Thoracic aorta (tissue), 2 donors: ENCODE measurements at regions not wholly inside any gene's neighbourhood (a gene's known extent, or its start where the extent isn't known, plus 50 kb on each side); places are given as distances from the start of the nearest gene placed in this dataset.

Experiments used
- ATAC-seq: fragments of 150-250 bp; one replicate; pipeline ENCODE4 v1.8.0; 2017; ENCODE audit warnings: low read depth; ENCODE audit not compliant: insufficient number of reproducible peaks, low FRiP score
- DNase-seq: peaks from one replicate; pipeline ENCODE4 v3.0.0-alpha.2; 2020; ENCODE audit warnings: low spot score
- H3K27ac ChIP-seq, 2 donors: fragments of 200-600 bp; sonication (generic); 1 replicate in 1 of 2; 2 replicates in 1 of 2; pipeline ENCODE4 v1.5.1; 2016; ENCODE audit warnings: mild to moderate bottlenecking in 2 of 2, moderate library complexity in 2 of 2
- H3K27me3 ChIP-seq: fragments of 200-600 bp; sonication (generic); replicated peaks from 2 replicates; pipeline ENCODE4 v1.6.0; 2016; ENCODE audit warnings: mild to moderate bottlenecking; ENCODE audit not compliant: insufficient read depth
- H3K36me3 ChIP-seq: fragments of 200-600 bp; sonication (generic); one replicate; pipeline ENCODE4 v1.5.1; 2016
- H3K4me1 ChIP-seq, 2 donors: fragments of 200-600 bp; sonication (generic); 1 replicate in 1 of 2; 2 replicates in 1 of 2; pipeline versions ENCODE4 v1.5.1 to v1.6.0; 2016; ENCODE audit warnings: low read depth in 2 of 2, mild to moderate bottlenecking in 1 of 2; ENCODE audit not compliant: control insufficient read depth in 1 of 2
- H3K4me3 ChIP-seq: fragments of 200-600 bp; sonication (generic); 2 replicates; pipeline ENCODE4 v1.5.1; 2016; ENCODE audit warnings: mild to moderate bottlenecking
- H3K9me3 ChIP-seq: fragments of 200-600 bp; sonication (generic); 2 replicates; pipeline ENCODE4 v1.5.1; 2016
- CTCF ChIP-seq: fragments of 200-600 bp; sonication (generic); IDR thresholded peaks from one replicate; pipeline ENCODE4 v1.5.1; 2019; ENCODE audit warnings: antibody characterized with exemption

GRCh38 chr12:34286934-34287333, 264.6 kb downstream of the ALG10 start:
- H3K27me3 ChIP-seq, result no peaks in the 10 kb centered on the region
- no peaks in the 10 kb centered on the region for H3K9me3 ChIP-seq
- no peaks in the 10 kb centered on the region for H3K36me3 ChIP-seq
- no peak overlapping the region for H3K27ac ChIP-seq
- ATAC-seq, result no peak
- H3K4me3 ChIP-seq, result no peak overlapping the region
- no peak for TF ChIP-seq CTCF
- no peaks in the 10 kb centered on the region for H3K4me1 ChIP-seq
- no peak for DNase-seq

GRCh38 chr12:34287437-34287836, 265.1 kb downstream of the ALG10 start:
- no peak for TF ChIP-seq CTCF
- DNase-seq, result no peak
- Histone ChIP-seq H3K4me1 (no peaks in the 10 kb centered on the region), H3K27ac (no peak overlapping the region), H3K9me3 (no peaks in the 10 kb centered on the region), H3K36me3 (no peaks in the 10 kb centered on the region), H3K4me3 (no peak overlapping the region), H3K27me3 (no peaks in the 10 kb centered on the region)
- ATAC-seq, result no peak

GRCh38 chr12:34287986-34288962, 266.0 kb downstream of the ALG10 start:
- no peaks in the 10 kb centered on the region for H3K4me1 ChIP-seq
- H3K9me3 ChIP-seq, result no peaks in the 10 kb centered on the region
- DNase-seq (no peak), ATAC-seq (no peak)
- no peak for TF ChIP-seq CTCF
- H3K4me3 ChIP-seq, result no peak overlapping the region
- H3K27me3 ChIP-seq, result no peaks in the 10 kb centered on the region
- no peak overlapping the region for H3K27ac ChIP-seq
- no peaks in the 10 kb centered on the region for H3K36me3 ChIP-seq

- Histone ChIP-seq H3K36me3 (no peaks in the 10 kb centered on the region), H3K9me3 (no peaks in the 10 kb centered on the region), H3K4me1 (no peaks in the 10 kb centered on the region), H3K27ac (no peak overlapping the region), H3K27me3 (no peaks in the 10 kb centered on the region), H3K4me3 (no peak overlapping the region)
- DNase-seq (no peak), ATAC-seq (no peak)
- TF ChIP-seq CTCF, result no peak
These were observed 266.7 kb downstream of the ALG10 start for GRCh38 chr12:34288963-34289345.

- no peaks in the 10 kb centered on the region for H3K9me3 ChIP-seq
- TF ChIP-seq CTCF, result no peak
- no peak overlapping the region for H3K27ac ChIP-seq
- no peaks in the 10 kb centered on the region for H3K27me3 ChIP-seq
- H3K4me1 ChIP-seq, result no peaks in the 10 kb centered on the region
- DNase-seq, result no peak
- no peaks in the 10 kb centered on the region for H3K36me3 ChIP-seq
- ATAC-seq, result no peak
- no peak overlapping the region for H3K4me3 ChIP-seq
These were observed 267.4 kb downstream of the ALG10 start for GRCh38 chr12:34289431-34290380.
